ENCODE measurements at regions not wholly inside any gene's neighbourhood (a gene's known extent, or its start where the extent isn't known, plus 50 kb on each side); places are given as distances from the start of the nearest gene placed in this dataset.

DNA sequence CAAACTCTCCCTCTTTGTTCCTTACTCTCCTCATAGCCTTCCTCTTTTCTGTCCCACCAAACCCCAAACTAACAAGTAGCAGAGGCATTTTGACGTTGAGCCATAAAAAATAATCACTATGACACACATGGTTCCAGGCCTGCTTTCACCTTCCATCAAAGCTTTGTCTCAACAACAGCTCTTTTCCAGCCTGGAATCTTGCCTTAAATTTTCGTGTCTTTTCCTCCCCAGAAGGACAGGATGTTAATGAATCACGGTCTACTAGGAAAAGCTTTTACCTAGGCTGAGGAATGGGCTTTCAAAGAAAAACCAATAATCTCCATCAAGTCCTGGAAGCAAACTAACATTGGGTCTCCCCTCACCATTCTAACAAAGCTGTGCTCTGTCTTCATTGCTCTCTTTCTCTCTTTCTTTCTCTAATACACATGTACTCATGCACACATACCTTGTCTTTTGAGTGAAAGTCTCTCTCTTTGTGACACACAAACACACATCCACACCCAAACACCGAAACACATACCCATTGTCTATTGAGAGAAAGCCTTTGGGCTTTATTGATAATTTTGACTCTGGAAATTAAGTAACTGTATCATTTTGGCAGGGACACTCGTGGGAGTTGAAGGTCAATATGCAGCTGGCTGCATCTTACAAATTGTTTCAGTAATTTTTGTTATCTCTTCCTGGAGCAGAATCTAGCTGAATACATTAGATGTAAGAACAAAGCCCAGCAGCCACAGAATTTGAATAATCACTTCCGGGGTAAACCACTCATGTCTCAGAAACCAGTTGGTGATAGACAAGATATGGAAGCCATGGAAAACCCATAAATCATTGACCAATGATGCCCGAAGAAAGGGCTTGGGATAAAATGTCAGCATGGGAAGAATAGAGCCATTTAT is 107.4 kb upstream of the SLC4A7 start:
- DNase-seq = no peak

DNA sequence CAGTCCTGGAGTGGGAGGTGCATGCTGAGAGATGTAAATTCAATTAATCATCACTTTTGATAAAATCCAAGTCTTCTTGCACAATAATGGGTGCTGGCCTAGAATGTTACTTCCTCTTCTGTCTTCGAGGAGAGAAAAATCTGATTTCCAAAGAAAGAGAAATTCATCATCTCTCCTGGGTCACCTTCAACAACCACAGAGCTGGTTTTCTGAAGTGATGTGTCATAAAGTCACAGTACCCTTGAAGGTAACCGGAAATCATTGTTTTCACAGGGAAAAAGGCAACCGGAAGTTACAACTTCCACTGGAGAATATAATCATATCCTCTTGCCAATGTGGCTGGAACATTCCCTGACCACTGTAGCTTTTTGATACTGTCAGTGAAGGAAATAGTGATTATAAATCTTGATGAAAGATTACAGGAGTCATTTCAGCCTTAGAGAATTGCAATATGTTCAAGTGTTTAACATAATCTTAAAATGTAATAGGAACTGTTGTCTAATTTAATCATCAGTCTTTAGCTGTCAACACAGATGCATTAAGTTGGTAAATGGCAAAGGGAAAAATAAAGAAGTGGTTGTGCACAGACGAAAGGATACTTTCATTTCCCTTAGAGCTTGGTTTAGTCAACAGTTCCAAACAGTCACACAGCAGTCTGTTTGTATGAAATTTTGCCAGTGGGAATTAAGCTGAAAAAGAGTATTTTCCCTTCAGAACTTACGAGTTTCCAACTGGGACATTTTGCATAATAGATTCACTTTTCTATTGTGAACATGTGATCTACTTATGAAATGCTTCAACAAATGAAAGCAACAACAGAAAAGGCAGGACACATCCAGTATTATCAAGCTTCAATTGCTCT is 106.5 kb upstream of the SLC4A7 start:
- DNase-seq = peak in 2 of 56 donors; percentile 10 to 18

DNA sequence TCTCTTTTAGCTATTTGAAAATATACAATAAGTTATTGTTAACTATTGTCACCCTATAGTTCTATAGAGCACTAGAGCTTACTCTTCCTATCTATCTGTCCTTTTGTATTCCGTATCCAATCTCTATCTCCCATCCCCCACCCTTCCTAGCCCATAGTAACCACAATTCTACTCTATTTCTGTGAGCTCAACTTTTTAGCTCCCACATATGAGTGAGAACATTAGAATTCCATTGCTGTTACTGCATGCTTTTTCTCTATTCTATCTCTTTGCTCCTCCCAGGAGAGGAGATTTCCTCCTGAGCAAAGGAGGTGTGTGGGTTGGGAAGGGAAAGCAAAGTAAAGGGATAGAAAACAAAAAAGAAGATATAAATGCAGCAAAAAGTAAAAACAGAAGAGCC is 105.6 kb upstream of the SLC4A7 start:
- DNase-seq = no peak

DNA sequence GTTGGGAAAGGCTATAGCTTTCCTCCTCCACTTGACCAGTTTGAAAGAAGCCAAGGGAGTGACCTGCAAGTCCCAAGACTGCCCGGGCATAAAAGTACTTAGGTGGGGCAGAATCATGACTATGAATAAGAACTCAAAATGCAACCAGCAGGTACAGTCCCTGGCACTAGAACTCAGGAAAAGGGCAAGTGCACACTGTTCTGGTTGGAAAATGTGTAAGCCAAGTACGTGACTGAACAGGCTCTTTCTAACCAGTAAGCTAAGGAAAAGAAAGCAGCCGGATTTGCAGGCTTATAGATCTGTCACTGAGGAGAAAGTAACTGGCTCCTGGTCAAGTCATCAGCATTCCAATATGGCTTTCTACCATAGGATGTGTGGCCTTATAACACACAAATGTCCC is 101.2 kb upstream of the SLC4A7 start:
- DNase-seq = no peak

DNA sequence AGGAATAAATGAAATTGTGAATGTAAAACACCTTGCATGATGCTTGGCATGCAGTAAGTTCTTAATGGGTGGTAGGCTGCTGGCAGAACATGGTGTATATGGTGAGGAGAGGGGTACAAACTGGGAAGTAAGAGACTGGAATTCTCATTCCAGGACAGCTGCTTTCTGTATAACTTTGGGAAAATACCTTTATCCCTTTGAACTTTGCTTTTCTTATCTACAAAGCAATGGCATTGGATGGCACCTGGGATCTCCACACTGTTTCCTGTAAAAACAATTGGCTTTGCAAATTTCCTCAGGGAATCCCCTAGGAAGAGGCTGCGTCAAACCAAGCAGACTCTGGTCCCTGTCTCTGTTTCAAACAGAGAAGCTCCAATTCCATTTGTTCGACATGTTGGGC is 100.7 kb upstream of the SLC4A7 start:
- no peak for DNase-seq

DNA sequence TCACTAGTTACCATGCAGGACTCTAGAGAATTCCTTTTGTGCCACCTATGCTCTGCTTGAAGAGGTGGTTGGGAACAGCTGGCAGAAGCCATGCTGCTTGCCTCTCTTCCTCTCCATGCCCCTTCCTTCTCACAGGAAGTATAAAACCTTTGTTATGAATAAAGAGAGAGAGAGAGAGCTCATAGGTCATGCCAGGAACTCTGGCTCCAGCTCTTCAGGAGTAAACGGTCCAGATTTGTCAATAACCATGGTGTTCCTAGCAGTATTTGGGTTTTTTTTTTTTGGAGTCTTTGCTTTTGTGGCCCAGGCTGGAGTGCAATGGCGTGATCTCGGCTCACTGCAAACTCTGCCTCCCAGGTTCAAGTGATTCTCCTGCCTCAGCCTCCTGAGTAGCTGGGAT is 97.7 kb upstream of the SLC4A7 start:
- no peak for DNase-seq

DNA sequence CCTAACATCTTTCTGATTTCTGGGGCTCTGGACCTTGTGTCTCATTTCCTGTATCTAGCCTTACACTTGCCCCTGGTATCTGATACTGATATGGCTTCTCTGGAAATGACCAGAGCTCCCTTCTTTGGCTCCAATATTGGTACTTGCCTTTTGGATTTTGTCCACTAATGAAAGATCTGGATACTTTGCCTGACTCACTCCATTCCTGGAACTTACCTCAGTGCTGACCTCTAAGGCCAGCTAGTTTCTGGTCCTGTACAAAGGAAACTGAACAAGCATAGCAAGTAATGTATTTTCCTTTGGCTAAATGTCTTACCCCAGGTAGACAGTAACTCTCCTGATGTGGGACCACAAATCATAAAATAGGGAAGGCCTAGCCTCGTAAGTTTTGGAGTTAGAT is 93.8 kb upstream of the SLC4A7 start:
- no peak for DNase-seq

DNA sequence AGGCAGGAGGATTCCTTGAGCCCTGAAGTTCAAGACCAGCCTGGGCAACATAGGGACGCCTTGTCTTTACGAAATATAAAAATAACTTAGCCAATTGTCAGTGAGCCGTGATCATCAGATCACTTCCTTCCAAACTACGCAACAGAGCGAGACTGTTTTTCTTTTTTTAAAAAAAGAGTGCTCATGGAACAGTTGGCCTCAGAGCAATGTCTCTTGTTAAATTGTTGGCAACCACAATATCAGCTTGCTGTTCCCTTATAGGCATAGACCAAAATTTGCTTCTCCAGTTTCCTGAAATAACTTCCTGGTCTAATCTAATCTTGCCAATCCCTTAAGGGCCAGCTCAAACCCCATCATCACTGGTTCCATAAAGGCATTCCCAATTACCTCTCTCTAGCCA is 93.3 kb upstream of the SLC4A7 start:
- DNase-seq = no peak

DNA sequence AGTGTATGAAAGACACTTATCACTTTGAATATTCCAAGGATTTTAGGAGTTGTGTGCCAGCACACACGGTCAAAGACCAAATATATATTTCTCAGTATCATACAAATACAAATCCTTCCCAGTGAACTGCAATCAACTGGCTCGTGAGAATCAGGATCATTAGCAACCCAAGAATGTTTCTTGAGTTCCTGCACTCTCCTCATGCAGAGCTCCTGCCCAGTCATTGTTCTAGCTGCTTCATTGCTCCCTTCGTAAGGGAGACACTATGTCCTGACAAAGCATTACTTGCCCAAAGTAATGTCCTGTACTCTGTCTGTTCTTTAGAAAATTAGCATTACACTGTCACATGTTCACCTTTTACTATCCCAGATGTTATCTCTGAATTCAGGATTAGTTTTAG is 92.0 kb upstream of the SLC4A7 start:
- DNase-seq = no peak

DNA sequence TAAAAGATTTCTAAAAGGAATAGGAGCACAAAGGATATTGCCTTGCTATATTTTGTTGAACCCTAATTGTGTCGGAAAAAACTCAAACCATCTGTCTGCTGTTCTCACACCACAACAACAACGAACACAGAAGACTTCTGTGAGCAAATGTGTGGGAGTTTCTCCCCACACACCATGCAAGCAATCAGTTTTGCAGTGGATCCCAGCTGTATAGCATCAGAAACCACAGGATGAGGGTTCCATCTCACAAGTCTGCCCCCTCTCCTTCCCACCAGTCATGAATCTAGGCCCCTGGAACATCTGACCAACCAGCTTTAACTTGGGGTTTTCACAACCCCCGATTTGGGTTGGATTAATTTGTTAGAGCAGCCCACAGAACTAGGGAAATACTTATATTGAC is 91.3 kb upstream of the SLC4A7 start:
- peak in 12 of 56 donors; percentile 3 to 58 (median 12) for DNase-seq

DNA sequence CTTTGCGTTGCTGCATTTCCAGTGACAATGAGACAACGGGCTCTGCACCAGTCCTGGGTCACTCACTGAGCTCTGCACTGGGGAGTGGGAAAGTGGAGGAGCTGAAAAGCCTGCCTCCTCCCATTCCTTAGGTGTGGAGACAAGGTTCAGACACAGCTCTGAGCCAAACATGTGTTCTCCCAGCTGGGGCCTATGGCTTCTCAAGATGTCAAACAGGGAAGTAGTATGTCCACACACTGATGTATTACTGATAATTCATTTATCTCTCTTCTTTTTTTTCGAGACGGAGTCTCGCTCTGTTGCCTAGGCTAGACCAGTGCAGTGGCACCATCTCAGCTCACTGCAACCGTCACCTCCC is 90.2 kb upstream of the SLC4A7 start:
- no peak for DNase-seq

DNA sequence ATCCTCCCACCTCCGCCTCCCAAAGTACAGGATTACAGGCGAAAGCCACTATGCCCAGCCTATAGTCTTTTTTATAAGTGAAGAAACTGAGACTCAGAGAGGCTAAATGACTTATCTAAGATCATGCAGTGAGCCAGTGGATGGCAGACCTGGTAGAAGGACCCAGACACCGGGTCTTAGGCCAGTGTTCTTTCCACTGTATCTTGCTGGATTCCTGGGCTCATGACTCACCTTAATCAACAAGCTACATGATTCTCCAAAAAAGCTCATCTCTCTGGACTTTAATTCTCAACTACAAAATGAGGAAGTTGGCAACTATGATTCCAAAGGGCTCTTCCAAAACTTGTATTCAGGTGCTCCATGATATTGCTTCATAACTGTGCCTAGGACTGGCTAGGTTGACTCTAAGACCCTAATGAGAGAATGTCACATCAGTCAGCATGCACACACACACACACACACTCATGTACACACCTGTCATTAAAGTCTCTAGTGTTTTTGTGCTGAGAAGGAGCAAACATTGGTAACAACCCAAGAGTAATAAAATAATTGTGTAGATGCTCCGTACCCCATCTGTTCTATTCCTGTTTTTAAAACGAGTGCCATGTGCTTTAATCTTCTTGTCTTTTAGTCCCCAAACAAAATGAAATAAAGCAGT is 89.7 kb upstream of the SLC4A7 start:
- DNase-seq = no peak

DNA sequence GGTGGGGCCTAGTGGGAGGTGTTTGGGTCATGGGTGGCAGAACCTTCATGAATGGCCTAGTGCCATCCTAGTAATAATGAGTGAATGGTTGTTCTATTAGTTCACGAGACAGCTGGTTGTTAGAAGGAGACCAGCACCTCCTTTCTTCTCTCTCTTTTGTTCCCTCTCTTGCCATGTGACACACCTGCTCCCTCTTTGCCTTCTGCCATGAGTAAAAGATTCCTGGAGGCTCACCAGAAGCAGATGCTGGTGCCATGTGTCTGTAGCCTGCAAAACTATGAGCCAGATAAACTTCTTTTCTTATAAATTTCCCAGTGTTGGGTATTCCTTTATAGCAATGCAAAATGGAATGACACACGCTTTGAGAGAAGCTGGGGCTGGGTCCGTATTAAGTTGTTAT is 89.0 kb upstream of the SLC4A7 start:
- DNase-seq = no peak

DNA sequence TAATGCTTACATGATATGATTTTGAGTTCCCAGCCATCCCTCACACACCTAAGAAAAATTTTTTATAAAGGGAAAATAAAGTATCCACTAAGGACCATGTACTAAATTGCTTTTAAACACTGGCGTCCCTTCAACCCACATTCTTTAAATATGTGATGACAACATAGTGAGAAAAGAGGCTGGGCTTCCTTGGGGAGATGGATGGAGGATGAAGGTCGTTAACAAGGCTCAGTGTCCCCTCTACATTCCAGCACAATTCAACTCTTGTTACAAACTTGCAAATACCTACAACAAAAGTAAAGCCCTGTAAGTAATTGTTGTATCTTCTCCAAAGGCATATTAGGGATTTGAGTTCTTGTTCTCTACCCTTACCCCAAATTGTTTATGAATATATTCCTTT is 87.2 kb upstream of the SLC4A7 start:
- DNase-seq = no peak

DNA sequence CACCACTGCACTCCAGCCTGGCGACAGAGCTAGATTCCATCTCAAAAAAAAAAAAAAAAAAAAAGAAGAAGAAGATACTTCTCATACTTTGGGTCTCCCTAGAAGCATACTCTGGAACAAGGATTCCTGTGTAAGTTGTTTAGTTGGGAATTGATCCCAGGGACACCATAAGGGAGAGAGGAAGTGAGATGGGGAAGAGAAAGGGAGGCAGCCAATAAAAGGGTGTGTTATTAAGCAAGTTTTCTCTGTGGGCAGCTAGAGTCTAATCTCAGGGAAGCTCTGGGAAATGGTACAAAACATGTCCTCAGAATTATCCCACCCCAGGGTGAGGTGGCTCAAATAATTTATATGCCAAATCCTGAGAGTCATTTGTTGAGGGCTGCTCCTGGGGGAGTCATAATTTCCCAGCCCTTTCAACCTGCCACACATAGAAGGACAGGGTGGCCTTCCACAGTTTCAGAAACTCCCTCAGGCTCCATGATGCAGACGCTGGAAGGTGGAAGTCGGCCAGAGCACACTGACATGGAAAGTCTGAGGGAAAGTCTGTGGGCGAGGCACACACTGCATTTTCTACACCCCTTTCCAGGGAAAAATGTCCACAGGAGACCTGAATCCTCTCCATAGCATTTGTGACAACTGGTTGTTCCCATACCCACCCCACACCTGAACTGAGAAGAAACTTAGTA is 86.4 kb upstream of the SLC4A7 start:
- DNase-seq = no peak

DNA sequence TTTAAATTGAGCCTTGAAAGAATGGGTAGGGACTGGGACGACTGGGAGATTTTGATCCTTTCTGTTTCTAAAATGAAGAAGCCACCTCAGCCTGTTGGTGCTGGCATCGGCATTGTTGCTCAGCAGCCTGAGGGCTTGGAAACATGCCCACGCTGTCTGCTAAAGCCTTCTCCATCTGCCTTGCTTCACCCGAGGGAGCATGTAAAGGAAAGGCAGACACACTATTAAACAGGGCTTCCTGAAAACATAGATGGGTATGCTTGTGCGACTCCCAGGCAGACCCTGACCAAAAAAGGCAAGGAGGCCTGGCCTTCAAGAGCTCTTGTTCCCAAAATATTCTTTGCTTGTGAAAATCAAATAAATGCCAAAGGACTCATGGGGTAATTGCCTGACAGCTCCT is 84.2 kb upstream of the SLC4A7 start:
- peak in 43 of 56 donors; percentile 3 to 69 (median 26) for DNase-seq

DNA sequence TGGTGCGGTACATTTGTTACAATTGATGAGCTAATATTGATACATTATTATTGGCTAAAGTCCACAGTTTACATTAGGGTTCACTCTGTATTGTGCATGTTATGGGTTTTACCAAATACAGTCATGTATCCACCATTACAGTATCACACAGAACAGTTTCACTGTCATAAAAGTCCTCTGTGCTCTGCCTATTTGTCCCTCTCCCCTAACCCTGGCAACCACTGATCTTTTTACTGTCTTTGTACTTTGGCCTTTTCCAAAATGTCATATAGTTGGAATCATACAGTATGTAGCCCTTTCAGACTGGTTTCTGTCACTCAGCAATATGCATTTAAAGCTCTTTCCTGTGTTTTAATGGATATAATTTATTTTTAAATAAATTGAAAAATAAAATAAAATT is 83.1 kb upstream of the SLC4A7 start:
- DNase-seq = no peak

DNA sequence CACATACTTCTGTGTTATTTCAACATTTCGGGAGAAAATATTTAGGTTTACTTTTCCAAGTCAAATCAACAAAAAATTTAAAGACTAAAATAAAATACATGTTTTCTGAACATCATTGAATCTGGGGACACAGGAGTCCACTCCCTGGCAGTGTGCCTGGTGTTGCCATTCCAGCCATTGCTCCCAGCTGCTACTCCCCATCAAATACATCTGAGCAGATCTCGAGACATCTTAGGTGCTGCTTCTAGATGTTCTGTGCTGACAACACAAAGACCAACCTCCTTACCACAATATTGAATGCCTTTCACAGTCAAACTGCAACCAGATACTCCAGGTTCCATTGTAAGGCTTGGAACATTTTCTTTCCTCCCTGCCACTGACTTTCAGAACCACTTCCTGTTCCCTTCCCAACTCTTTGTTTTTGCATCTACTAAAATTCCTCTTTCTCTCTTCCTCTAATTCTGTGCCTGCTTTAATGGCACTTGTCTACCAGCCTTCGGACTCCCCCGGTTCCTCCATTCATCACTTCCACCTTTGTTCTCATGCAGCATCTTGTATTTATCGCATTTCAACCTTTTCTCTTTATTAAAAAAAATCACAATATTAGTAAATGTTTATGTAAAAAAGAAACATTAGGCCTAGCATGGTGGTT is 81.1 kb upstream of the SLC4A7 start:
- no peak for DNase-seq

DNA sequence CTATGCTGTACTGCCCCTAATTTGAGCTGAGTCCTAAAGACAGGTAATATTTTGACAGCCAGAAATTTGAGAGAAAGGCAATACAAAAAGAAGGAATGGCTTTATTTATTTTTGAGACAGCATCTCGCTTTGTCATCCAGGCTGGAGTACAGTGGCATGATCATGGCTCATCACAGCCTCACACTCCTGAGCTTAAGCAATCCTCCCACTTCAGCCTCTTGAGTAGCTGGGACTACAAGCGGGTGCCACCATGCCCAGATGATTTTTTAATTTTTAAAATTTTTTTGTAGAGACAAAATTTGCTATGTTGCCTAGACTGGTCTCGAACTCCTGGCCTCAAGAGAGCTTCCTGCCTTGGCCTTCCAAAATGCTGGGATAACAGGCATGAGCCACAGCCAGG is 77.4 kb upstream of the SLC4A7 start:
- DNase-seq = no peak

DNA sequence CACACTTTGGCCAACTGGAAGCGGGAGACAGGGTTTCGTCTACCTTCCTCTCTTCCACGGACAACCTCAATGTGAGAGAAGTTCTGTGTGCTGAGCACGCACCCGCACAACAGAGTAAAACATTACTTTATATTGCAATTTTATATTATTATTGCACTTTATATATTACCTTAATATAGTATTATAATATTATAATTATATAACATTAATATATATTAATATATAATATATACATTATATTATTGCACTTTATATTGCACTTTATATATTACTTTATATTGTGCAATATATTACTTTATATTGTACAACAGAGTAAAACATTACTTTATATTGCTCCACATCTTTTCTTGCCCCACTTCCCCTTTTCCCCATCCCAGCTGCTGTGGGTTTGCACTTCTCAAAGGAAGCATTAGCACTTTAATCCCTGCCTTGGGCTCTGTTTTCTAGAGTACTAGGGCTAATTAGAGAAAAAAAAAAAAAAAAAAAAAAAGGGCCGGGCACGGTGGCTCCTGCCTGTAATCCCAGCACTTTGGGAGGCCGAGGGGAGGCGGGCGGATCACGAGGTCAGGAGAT is 76.4 kb upstream of the SLC4A7 start:
- DNase-seq = no peak

DNA sequence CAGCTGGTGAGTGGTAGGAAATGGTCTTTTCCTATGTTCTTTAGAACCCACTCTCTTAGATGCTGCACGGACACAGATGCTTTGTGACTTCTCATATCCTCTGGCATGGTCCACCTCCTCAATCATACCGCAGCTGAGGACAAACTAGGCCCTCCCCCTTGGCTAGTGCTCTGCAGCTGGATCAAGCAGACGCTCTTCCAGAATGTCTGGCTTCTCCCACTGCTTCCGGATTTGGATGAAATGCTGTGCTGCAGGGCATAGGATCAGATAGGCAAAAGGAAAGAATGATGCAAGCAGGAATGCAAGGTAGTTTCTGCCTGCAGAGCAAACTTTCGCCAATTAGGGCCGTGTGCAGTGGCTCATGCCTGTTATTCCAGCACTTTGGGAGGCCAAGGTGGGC is 75.7 kb upstream of the SLC4A7 start:
- no peak for DNase-seq
